Calu3 (cell line): ENCODE measurements at regions not wholly inside any gene's neighbourhood (a gene's known extent, or its start where the extent isn't known, plus 50 kb on each side); places are given as distances from the start of the nearest gene placed in this dataset.

Experiments
- BruUV-seq: library from RNA; stranded (reverse); fragments of 400-500 nt; replicated peaks from 2 replicates; lab custom pipeline; 2021; lab: Mats Ljungman, UMichigan
- CTCF ChIA-PET: fragments of 300-600 bp; sonication (Branson Sonifier 250); formaldehyde crosslinking; loops from one replicate; lab custom pipeline; 2022; ENCODE audit warnings: antibody characterized with exemption; lab: Charles Lee
- DNase-seq: peaks from one replicate; pipeline ENCODE4 v3.0.0; 2022
- H3K27ac Mint-ChIP-seq: one replicate; pipeline ENCODE4 v1.8.0; 2022; ENCODE audit warnings: mixed read lengths; ENCODE audit not compliant: unreplicated experiment
- H3K27me3 Mint-ChIP-seq: one replicate; pipeline ENCODE4 v1.8.0; 2022; ENCODE audit warnings: mixed read lengths; ENCODE audit not compliant: unreplicated experiment
- H3K36me3 Mint-ChIP-seq: one replicate; pipeline ENCODE4 v1.8.0; 2022; ENCODE audit warnings: mild to moderate bottlenecking, moderate library complexity, mixed read lengths; ENCODE audit not compliant: insufficient read depth, unreplicated experiment
- H3K4me1 Mint-ChIP-seq: one replicate; pipeline ENCODE4 v1.8.0; 2022; ENCODE audit warnings: mild to moderate bottlenecking, low read depth, mixed read lengths; ENCODE audit not compliant: unreplicated experiment
- H3K4me3 Mint-ChIP-seq: one replicate; pipeline ENCODE4 v1.8.0; 2022; ENCODE audit warnings: mild to moderate bottlenecking, low read depth, moderate library complexity, mixed read lengths; ENCODE audit not compliant: unreplicated experiment
- H3K9me3 Mint-ChIP-seq: one replicate; pipeline ENCODE4 v1.8.0; 2022; ENCODE audit warnings: low read depth, mixed read lengths; ENCODE audit not compliant: unreplicated experiment
- CTCF ChIP-seq: fragments of 200-600 bp; IDR thresholded peaks from one replicate; pipeline ENCODE4 v1.8.0; 2022; ENCODE audit warnings: antibody characterized with exemption; ENCODE audit not compliant: unreplicated experiment
- intact Hi-C: fragments of 100-400 bp; cut with micrococcal nuclease; formaldehyde crosslinking; loops from one replicate; pipeline ENCODE4 v1.10.0; 2022; ENCODE audit not compliant: unreplicated experiment

GRCh38 chr2:160583813-160584537 lies 90.4 kb upstream of the RBMS1 start:
- Mint-ChIP-seq H3K27me3 (no peaks in the 10 kb centered on the region), H3K4me3 (no peak overlapping the region), H3K36me3 (no peaks in the 10 kb centered on the region), H3K27ac (no peak overlapping the region), H3K9me3 (no peaks in the 10 kb centered on the region), H3K4me1 (peaks cover 21% of the 10 kb centered on the region)
- no peak for TF ChIP-seq CTCF
- intact Hi-C loops: no loop called here
- no TSS peak for BruUV-seq
- no peak for DNase-seq
- CTCF ChIA-PET: no interaction called here

GRCh38 chr2:160584972-160585494 lies 91.4 kb upstream of the RBMS1 start:
- H3K27me3 Mint-ChIP-seq: no peaks in the 10 kb centered on the region
- H3K9me3 Mint-ChIP-seq: no peaks in the 10 kb centered on the region
- no peak overlapping the region for H3K4me3 Mint-ChIP-seq
- BruUV-seq: no TSS peak
- no peak overlapping the region for H3K27ac Mint-ChIP-seq
- peaks cover 21% of the 10 kb centered on the region for H3K4me1 Mint-ChIP-seq
- TF ChIP-seq CTCF: no peak
- CTCF ChIA-PET: no interaction called here
- no peaks in the 10 kb centered on the region for H3K36me3 Mint-ChIP-seq
- DNase-seq: no peak
- intact Hi-C loops: no loop called here

- H3K27me3 Mint-ChIP-seq: no peaks in the 10 kb centered on the region
- H3K27ac Mint-ChIP-seq: peak overlapping the region; percentile 17
- TF ChIP-seq CTCF: no peak
- no peaks in the 10 kb centered on the region for H3K9me3 Mint-ChIP-seq
- CTCF ChIA-PET: no interaction called here
- intact Hi-C loops: no loop called here
- BruUV-seq: no TSS peak
- H3K36me3 Mint-ChIP-seq: no peaks in the 10 kb centered on the region
- no peak overlapping the region for H3K4me3 Mint-ChIP-seq
- DNase-seq: no peak
- H3K4me1 Mint-ChIP-seq: peaks cover 11% of the 10 kb centered on the region
Measured at GRCh38 chr2:160590664-160591063, 97.1 kb upstream of the RBMS1 start.

GRCh38 chr2:160592401-160592800 lies 98.8 kb upstream of the RBMS1 start:
- no peaks in the 10 kb centered on the region for H3K27me3 Mint-ChIP-seq
- H3K4me1 Mint-ChIP-seq: peaks cover 11% of the 10 kb centered on the region
- CTCF ChIA-PET: no interaction called here
- intact Hi-C loops: no loop called here
- BruUV-seq: no TSS peak
- no peaks in the 10 kb centered on the region for H3K9me3 Mint-ChIP-seq
- H3K27ac Mint-ChIP-seq: no peak overlapping the region
- no peak for TF ChIP-seq CTCF
- no peak for DNase-seq
- no peak overlapping the region for H3K4me3 Mint-ChIP-seq
- H3K36me3 Mint-ChIP-seq: no peaks in the 10 kb centered on the region
